KOPT-K1 (cell line): ENCODE measurements at regions not wholly inside any gene's neighbourhood (a gene's known extent, or its start where the extent isn't known, plus 50 kb on each side); places are given as distances from the start of the nearest gene placed in this dataset.
"Not testable (repeated sequence)": the region's sequence is repeated elsewhere in the genome, so short reads cannot be mapped to it uniquely, and the experiment has no call there.

Experiments used
- H3K27ac ChIP-seq: fragments of 200-600 bp; sonication (generic); 2 replicates; pipeline ENCODE4 v1.5.1; 2016; ENCODE audit warnings: antibody characterized with exemption, mild to moderate bottlenecking, low read depth, low read length; ENCODE audit not compliant: poor library complexity, severe bottlenecking
- H3K36me3 ChIP-seq: fragments of 200-600 bp; sonication (generic); 2 replicates; pipeline ENCODE4 v1.5.1; 2017; ENCODE audit warnings: antibody characterized with exemption, mild to moderate bottlenecking, low read length, moderate library complexity; ENCODE audit not compliant: insufficient read depth
- H3K9me3 ChIP-seq: fragments of 200-600 bp; sonication (generic); 2 replicates; pipeline ENCODE4 v1.5.1; 2017; ENCODE audit warnings: antibody characterized with exemption, low read length, mild to moderate bottlenecking; ENCODE audit not compliant: insufficient read depth, poor library complexity, severe bottlenecking

GRCh38 chr7:67901808-67902480 lies 905.3 kb downstream of the TYW1 start:
- Histone ChIP-seq H3K36me3 (no peaks in the 10 kb centered on the region), H3K27ac (no peak overlapping the region), H3K9me3 (peaks cover 8% of the 10 kb centered on the region)

GRCh38 chr7:67907792-67908191 lies 911.2 kb downstream of the TYW1 start:
- no peaks in the 10 kb centered on the region for H3K9me3 ChIP-seq
- H3K36me3 ChIP-seq: no peaks in the 10 kb centered on the region
- H3K27ac ChIP-seq: no peak overlapping the region

GRCh38 chr7:67912437-67912836 lies 915.8 kb downstream of the TYW1 start:
- H3K27ac ChIP-seq: no peak overlapping the region
- H3K9me3 ChIP-seq: no peaks in the 10 kb centered on the region
- no peaks in the 10 kb centered on the region for H3K36me3 ChIP-seq

GRCh38 chr7:67913604-67914003 lies 917.0 kb downstream of the TYW1 start:
- Histone ChIP-seq H3K9me3 (peaks cover 9% of the 10 kb centered on the region), H3K36me3 (no peaks in the 10 kb centered on the region), H3K27ac (no peak overlapping the region)

- not testable (repeated sequence) for H3K27ac ChIP-seq, H3K36me3 ChIP-seq
- peaks cover 16% of the 10 kb centered on the region for H3K9me3 ChIP-seq
Measured at GRCh38 chr7:67916111-67916510, 919.5 kb downstream of the TYW1 start.

GRCh38 chr7:67916571-67917436 lies 920.2 kb downstream of the TYW1 start:
- Histone ChIP-seq H3K27ac (no peak overlapping the region), H3K9me3 (peaks cover 16% of the 10 kb centered on the region), H3K36me3 (no peaks in the 10 kb centered on the region)

- Histone ChIP-seq H3K27ac (no peak overlapping the region), H3K36me3 (no peaks in the 10 kb centered on the region), H3K9me3 (peaks cover 16% of the 10 kb centered on the region)
Measured at GRCh38 chr7:67917437-67917755, 920.8 kb downstream of the TYW1 start.

GRCh38 chr7:67918158-67918557 lies 921.5 kb downstream of the TYW1 start:
- Histone ChIP-seq H3K27ac (no peak overlapping the region), H3K36me3 (no peaks in the 10 kb centered on the region), H3K9me3 (peaks cover 16% of the 10 kb centered on the region)

GRCh38 chr7:67923286-67923685 lies 926.7 kb downstream of the TYW1 start:
- Histone ChIP-seq H3K27ac (no peak overlapping the region), H3K9me3 (peaks cover 11% of the 10 kb centered on the region), H3K36me3 (no peaks in the 10 kb centered on the region)

GRCh38 chr7:67928141-67928540 lies 931.5 kb downstream of the TYW1 start:
- no peaks in the 10 kb centered on the region for H3K9me3 ChIP-seq
- no peak overlapping the region for H3K27ac ChIP-seq
- H3K36me3 ChIP-seq: no peaks in the 10 kb centered on the region

- H3K27ac ChIP-seq, H3K36me3 ChIP-seq, H3K9me3 ChIP-seq: not testable (repeated sequence)
Measured at GRCh38 chr7:67936447-67936846, 939.8 kb downstream of the TYW1 start.

GRCh38 chr7:67940400-67940799 lies 943.8 kb downstream of the TYW1 start:
- Histone ChIP-seq H3K36me3 (no peaks in the 10 kb centered on the region), H3K27ac (no peak overlapping the region), H3K9me3 (no peaks in the 10 kb centered on the region)

- Histone ChIP-seq H3K36me3 (no peaks in the 10 kb centered on the region), H3K27ac (no peak overlapping the region), H3K9me3 (no peaks in the 10 kb centered on the region)
Measured at GRCh38 chr7:67947191-67947590, 950.6 kb downstream of the TYW1 start.

- H3K36me3 ChIP-seq: no peaks in the 10 kb centered on the region
- H3K27ac ChIP-seq: no peak overlapping the region
- no peaks in the 10 kb centered on the region for H3K9me3 ChIP-seq
Measured at GRCh38 chr7:67947646-67948045, 951.0 kb downstream of the TYW1 start.

GRCh38 chr7:67950321-67951083 lies 953.9 kb downstream of the TYW1 start:
- Histone ChIP-seq H3K9me3 (no peaks in the 10 kb centered on the region), H3K27ac (no peak overlapping the region), H3K36me3 (no peaks in the 10 kb centered on the region)
